HG02840 (cell line): ENCODE measurements at regions not wholly inside any gene's neighbourhood (a gene's known extent, or its start where the extent isn't known, plus 50 kb on each side); places are given as distances from the start of the nearest gene placed in this dataset.

ENCODE experiments used
- ATAC-seq: cut with Tn5 transposase; IDR thresholded peaks from one replicate; pipeline ENCODE4 v1.9.1; 2021; ENCODE audit warnings: mild to moderate bottlenecking, moderate library complexity, moderate number of reproducible peaks; ENCODE audit not compliant: unreplicated experiment, low FRiP score

- no peak for ATAC-seq
These were observed 147.0 kb upstream of the NTM start for GRCh38 chr11:131223198-131223991.

- ATAC-seq = no peak
These were observed 142.0 kb upstream of the NTM start for GRCh38 chr11:131228378-131228777.

- ATAC-seq = no peak
These were observed 141.2 kb upstream of the NTM start for GRCh38 chr11:131229221-131229620.

- ATAC-seq = no peak
These were observed 139.0 kb upstream of the NTM start for GRCh38 chr11:131231317-131231940.

DNA sequence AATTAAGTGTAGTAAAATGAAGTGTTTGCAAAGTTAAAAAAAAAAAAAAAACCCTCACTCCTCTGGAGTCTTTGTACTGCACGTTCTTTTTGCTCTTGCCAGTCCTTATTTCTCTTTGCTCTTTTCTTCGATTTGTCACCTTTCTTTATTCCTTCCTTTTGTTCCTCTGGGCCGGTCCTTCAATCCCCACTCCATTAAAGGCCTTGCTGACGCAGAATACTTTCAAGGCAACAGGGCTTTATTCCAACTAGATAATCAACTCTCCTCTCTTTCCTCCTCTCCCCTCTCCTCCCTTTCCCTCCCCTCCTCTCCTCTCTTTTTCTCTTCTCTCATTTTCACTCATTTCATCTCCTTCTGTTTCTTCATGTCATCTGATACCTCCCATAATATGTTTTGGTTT is 138.2 kb upstream of the NTM start:
- no peak for ATAC-seq

GRCh38 chr11:131234221-131234620 is 136.2 kb upstream of the NTM start:
- ATAC-seq = no peak

- no peak for ATAC-seq
These were observed 134.8 kb upstream of the NTM start for GRCh38 chr11:131235328-131236298.

DNA sequence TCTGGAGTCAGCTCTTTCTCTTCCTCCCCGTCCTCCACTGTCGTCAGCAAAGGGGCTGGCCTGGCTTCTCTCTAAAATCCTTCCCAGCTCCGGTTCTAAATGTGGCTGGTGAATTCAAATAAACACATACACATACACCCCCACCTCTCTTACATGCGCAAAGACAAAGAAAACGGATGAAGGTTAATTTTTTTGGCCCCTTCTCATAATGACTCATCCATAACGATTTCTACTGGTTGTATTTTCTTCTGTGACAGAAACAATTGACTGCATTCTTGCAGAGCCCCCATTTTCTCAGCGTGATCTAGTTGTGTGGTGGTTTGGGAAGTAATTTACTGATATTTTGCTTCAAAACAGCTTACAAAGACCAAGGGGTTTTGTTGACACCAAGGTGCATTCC is 130.0 kb upstream of the NTM start:
- no peak for ATAC-seq

DNA sequence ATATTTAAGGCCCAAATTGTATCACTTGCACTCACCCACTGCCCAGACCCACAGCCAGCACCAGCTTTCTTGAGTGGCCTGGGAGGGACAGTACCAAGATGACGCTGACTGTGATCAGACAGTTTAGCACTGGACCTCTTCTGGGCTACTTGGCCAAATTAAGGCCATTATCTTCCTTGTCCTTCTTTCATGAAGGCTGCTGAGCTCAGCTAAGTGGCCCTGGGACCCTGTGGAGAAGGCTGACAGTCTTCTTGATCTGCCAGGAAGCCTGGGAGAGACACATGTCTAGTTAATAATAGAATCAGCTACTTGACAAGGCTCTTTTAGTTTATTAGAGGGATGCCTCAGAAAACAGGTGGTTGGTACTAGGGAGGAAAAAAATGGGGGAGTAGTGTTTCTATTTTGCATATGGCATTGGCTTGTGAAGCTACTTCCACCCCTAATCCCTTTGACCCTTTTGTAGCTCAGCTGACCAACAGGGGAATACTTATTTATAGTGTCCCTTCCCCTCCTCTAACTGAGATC is 127.9 kb upstream of the NTM start:
- ATAC-seq = no peak

GRCh38 chr11:131246156-131246555 is 124.3 kb upstream of the NTM start:
- no peak for ATAC-seq

DNA sequence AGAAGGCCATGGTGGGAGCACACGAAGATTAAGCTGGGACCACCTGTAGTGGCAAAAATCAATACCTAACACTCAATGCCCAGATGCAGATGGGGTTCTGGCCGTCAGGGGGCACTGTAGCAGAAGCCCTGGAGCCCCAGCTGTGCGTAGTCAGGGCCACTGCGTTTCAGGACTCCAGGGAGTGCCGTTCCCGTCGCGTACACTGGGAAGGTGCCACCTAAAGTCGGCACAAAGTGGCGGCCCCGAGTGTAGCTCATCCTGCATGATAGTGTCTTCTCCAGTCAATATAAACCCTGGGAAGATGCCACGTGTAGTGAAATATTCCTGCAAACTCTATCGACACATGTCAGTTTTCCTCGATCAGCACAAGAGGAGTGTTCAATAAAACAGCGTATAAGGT is 123.8 kb upstream of the NTM start:
- ATAC-seq = no peak

- ATAC-seq = no peak
These were observed 121.8 kb upstream of the NTM start for GRCh38 chr11:131248588-131248987.

GRCh38 chr11:131253142-131253655 is 117.2 kb upstream of the NTM start:
- no peak for ATAC-seq

DNA sequence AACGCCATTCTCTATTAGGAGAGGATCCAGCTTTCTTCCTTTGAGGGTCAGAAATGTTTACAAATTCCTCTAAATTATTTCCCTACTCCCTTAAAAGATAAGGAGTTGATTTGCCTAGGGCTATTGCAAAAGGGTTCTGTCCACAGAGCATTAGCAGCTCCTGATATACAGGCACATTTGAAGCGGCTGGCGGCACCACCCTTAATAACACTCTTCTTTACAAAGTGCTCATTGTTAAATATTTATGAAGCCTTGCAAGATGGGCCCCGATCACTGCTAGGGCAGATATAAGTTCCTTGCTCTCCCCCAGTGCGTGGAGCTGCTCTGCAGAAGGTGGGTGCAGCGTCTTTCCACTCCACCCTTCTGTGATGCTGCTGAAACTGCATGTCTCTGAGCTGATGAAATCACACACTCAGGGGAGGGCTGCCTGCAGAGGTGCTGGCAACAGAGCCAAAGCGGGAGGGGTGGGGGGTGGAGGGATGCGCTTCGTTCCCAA is 116.7 kb upstream of the NTM start:
- ATAC-seq = no peak

GRCh38 chr11:131254254-131254653 is 116.2 kb upstream of the NTM start:
- no peak for ATAC-seq

DNA sequence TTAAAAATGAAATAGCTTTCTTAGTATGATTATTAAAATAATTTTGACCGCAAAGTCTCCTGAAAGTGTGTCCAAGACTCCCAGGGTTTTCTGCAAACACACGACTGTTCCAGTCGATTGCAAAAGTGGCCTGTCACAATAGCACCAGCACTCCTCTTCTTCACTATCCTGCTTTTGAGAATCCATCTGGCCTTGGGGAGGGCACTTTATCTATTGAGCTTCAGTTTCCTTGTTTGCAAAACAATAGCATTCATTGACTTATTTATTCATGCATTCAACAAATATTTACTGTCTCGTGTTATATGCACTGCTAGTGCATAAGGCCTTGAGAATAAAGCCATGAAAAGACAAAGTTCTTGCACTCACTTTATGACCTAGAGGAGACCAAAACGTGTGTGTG is 96.2 kb upstream of the NTM start:
- ATAC-seq = no peak

- ATAC-seq = no peak
These were observed 94.8 kb upstream of the NTM start for GRCh38 chr11:131275580-131275979.

DNA sequence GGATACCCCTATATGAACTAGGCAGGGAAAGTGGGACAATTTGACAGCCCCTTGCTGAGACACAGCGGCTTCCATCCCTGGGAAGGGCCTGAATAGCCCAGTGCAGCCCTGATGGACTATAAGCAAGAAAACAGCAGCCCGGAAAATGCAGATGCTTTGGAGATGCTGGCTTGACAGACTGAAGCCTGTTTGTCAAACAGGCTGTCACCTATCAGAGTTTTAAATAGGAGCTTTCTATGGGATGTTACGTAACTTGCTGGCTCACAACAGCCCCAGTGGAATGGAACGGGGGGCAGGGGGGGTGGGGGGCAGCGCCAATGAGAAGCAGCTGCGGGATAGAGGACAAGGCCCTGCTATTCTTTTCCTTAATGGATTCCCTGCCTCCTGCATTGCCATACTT is 91.9 kb upstream of the NTM start:
- no peak for ATAC-seq

- ATAC-seq = no peak
These were observed 90.6 kb upstream of the NTM start for GRCh38 chr11:131279654-131280384.

DNA sequence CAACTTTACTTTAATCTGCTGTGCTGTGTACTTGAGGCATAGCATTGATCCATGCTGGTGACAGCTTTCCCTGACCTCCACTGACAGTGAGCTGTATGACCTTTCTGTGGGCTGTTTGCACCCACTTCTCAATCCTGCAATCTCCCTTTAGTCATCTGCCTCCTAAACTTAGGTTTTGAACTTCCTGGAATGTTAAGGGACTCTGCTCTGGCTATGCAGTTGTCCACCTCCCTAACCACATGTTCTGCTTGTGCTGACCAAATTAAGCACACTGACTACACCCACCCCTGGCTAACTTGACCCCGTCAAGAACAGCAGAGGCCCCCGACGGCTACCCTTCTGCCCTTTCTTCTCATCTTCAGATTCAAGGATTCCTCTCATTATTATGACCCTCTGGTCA is 89.1 kb upstream of the NTM start:
- no peak for ATAC-seq
